Fibroblast of the aortic adventitia (primary cell): ENCODE measurements at regions not wholly inside any gene's neighbourhood (a gene's known extent, or its start where the extent isn't known, plus 50 kb on each side); places are given as distances from the start of the nearest gene placed in this dataset.

ENCODE experiments used
- DNase-seq: peaks from one replicate; pipeline ENCODE4 v3.0.0-alpha.2; 2010; ENCODE audit warnings: low read depth
- H3K4me3 ChIP-seq: 2 replicates; pipeline ENCODE4 v1.5.1; 2011; ENCODE audit warnings: low read depth, mild to moderate bottlenecking, control low read depth, low read length, moderate library complexity
- TF ChIP-seq, protein P1 (sequence below): IDR thresholded peaks from 2 replicates; pipeline ENCODE4 v1.5.1; 2011; ENCODE audit warnings: mild to moderate bottlenecking, low read length, control low read depth, inconsistent platforms; ENCODE audit not compliant: insufficient read depth

DNA sequence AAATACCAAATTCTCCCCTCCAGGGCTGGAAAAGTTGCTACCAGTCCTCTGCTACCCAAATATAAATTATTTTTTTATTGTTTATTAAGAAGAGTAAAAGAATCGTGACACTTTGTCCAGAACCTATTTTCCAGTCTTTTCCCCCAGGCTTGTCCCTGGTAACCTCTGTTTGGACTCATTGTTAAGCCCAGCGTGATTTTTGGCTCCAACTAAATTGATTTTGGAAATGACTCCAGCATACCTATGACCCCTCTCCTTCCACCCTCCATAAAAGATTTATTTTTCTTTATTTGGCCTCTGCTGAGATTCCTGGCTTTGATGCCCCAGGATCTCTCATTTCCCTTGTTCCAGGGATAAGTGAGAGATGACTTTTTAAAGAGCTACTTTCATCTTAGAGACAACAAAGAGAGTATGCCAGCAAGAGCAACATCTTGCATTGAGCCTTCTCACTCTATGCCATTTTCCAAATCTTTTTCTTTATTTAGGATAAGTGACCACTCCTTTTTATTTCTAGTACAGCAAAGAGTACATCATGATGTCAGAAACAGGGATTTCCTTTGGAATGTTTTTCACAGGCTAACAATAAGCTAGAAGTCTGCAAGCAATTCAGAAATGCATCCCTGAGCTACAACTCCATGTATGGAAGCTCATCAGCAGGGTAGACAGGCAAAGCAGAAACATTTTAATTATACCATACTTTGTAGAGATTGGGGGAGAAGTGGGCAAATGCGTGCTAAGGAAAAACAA, 75.8 kb downstream of the DAD1 start:
- peak; percentile 22 for DNase-seq
- no peak overlapping the region for H3K4me3 ChIP-seq
- TF ChIP-seq, protein P1, sequence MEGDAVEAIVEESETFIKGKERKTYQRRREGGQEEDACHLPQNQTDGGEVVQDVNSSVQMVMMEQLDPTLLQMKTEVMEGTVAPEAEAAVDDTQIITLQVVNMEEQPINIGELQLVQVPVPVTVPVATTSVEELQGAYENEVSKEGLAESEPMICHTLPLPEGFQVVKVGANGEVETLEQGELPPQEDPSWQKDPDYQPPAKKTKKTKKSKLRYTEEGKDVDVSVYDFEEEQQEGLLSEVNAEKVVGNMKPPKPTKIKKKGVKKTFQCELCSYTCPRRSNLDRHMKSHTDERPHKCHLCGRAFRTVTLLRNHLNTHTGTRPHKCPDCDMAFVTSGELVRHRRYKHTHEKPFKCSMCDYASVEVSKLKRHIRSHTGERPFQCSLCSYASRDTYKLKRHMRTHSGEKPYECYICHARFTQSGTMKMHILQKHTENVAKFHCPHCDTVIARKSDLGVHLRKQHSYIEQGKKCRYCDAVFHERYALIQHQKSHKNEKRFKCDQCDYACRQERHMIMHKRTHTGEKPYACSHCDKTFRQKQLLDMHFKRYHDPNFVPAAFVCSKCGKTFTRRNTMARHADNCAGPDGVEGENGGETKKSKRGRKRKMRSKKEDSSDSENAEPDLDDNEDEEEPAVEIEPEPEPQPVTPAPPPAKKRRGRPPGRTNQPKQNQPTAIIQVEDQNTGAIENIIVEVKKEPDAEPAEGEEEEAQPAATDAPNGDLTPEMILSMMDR: no peak

DNA sequence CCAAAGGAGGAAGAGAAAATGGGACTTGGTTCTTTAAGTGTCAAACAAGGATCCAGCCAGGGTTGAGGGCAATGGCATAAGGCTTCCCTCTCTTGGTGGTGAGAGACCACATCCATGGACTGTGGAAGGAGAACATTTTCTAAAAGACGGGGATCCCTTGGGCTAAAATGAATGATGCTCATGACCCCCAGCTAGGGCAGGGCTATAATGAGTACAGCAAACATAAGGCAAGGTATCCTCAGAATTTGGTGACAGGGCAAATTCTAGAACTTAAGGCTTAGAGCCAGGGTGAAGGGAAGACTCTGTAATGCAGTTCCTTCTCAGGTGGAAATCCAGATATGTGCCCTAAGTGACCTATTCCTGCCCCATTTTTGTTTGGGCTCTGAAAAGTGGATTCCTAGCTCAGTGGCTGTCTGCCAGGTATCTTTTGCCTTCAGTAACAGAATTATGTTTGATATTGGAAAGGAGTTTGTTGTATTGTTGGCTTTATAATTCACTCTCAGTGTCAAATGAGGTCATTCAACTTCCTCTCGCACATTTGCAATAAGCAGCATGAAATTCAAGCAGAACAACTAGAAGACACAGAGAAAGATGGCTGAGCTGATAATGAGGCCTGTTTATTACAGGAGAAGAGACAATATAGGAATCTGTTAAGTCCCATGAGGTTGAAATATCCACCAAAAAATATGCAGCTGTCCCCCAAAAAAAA, 76.8 kb downstream of the DAD1 start:
- no peak for DNase-seq
- H3K4me3 ChIP-seq: no peak overlapping the region
- TF ChIP-seq, protein P1: no peak

DNA sequence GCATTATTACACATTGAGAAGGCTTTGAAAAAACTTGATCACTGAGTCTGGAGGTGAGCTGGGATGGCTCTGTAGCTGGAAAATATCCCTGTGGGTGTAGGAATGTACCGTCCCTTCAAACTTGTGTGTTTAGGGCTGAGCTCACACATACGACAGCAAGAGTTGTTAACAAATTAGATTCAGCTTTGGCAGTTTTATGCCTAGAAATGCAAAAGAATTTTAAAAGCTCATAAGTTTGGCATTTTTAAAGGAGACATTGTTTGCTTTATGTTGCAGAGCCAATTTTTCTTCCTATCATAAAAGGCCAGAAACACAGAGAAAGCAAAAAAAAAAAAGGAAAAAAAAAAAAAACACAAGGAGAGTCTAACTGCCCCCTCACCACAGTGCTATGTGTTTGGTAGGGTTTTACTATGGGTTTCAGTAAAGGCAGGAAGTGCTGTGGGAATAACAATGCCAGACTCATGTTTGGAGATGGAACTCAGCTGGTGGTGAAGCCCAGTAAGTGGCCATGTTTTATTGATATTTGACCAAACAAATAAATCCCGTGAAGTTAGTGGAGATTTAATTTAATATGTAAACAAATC, 78.4 kb downstream of the DAD1 start:
- no peak overlapping the region for H3K4me3 ChIP-seq
- DNase-seq: peak; percentile 47
- TF ChIP-seq, protein P1: no peak

DNA sequence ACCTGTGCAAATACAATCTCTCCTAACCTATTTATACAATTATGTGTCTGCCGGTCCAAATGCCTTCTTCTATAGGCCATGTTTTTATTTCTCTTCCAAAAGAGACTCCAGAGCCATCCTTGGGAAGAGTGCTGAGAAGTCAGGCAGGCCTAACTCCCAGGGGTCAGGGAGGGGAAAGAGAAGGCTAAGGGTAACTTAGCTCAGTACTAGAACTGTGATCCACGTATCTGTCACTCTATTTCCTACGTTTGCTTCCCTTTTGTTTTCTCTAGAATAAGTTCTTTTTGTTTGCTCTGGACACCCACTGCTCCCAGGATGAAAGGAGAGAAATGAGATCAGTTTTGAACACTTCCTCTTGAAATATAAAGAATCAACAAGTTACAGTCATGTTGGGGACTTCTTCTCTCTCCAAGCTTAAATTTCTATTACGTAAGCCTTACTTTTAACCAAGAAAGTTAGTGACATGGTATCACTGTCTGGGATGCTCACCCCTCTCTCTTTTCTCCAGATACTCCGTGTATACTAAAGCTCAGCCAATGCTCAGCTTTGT, 79.2 kb downstream of the DAD1 start:
- no peak overlapping the region for H3K4me3 ChIP-seq
- TF ChIP-seq, protein P1: no peak
- DNase-seq: no peak

DNA sequence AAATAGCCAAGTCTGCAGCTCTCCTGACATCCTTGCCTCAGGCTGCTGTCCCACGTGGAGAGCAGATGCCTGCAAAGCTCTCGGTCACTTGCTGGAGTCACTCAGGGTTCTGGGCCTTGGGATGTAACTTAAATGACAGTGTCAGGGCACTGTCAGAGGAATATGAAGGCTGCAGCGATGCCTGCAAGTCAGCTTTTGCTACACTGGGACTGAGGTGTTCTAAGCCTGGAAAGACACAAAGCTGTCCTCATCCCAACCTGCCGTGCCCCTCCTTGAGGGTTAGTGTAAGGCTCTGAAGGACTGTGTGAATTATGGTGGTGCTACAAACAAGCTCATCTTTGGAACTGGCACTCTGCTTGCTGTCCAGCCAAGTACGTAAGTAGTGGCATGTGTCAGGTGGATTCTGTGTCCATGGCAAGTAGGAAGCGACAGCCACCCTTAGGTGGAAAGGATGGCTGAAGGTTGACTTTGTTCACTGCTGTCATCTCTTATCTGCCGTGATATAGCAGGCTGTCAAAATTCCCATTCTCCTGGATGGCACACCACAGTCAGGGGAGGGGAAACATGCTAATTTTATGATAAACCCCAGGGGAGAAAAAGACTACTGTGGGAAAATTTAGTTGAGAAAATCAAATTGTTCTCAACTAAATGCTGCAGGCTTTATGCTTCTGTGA, 79.9 kb downstream of the DAD1 start:
- H3K4me3 ChIP-seq: no peak overlapping the region
- no peak for DNase-seq
- TF ChIP-seq, protein P1: no peak

DNA sequence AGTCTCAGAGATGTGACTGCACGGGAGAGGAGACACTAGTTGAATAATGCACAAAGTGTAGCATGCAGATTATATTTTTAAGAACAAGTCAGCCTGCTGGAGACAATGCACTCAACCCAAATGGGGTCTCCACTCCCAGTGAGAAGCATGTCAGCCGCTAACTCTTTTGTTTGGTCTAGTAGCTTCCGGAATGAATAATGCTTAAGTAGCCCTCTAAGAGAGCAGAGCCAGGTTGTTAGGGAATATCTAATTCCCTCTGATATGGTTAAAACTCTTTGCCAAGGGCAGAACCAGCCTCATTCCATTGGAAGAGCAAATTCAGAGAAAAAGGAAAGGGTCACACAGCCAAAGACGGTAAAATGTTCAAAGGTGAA, 80.4 kb downstream of the DAD1 start:
- no peak for DNase-seq
- no peak overlapping the region for H3K4me3 ChIP-seq
- TF ChIP-seq, protein P1: no peak
